B cell (primary cell): ENCODE measurements at regions not wholly inside any gene's neighbourhood (a gene's known extent, or its start where the extent isn't known, plus 50 kb on each side); places are given as distances from the start of the nearest gene placed in this dataset.
A peak's percentile ranks its signal among the peaks of the same experiment; 100 is the strongest.

Experiments used
- ATAC-seq: fragments of 200-7000 bp; cut with Tn5 transposase; one replicate; pipeline ENCODE4 v1.10.0; 2021; ENCODE audit warnings: low read depth, mild to moderate bottlenecking, moderate number of reproducible peaks, moderate library complexity
- CTCF ChIA-PET: fragments of 350-600 bp; sonication (Branson Sonifier 250); formaldehyde crosslinking; loops from one replicate; lab custom pipeline; 2021; ENCODE audit warnings: antibody characterized with exemption, inconsistent platforms; lab: Charles Lee
- POLR2A ChIA-PET: fragments of 350-600 bp; sonication (Branson Sonifier 250); formaldehyde crosslinking; loops from one replicate; lab custom pipeline; 2021; ENCODE audit warnings: antibody characterized with exemption; lab: Charles Lee
- DNase-seq: peaks from one replicate; pipeline ENCODE4 v3.0.0; 2013
- H2AFZ ChIP-seq: 2 replicates; pipeline ENCODE4 v1.6.1; 2012; ENCODE audit warnings: mild to moderate bottlenecking, low read depth, low read length; ENCODE audit not compliant: insufficient read depth, poor library complexity, severe bottlenecking
- H3K27ac ChIP-seq, 2 donors: 1 replicate in 1 of 2; 2 replicates in 1 of 2; pipeline ENCODE4 v1.5.1; 2012 to 2013; ENCODE audit warnings: low read length in 2 of 2, mild to moderate bottlenecking in 2 of 2, moderate library complexity in 1 of 2
- H3K27me3 ChIP-seq, 4 experiments: fragments of 200-600 bp in 1 of 4; sonication (generic) in 1 of 4; replicated peaks in 1 of 4; 1 replicate in 2 of 4; 2 replicates in 2 of 4; pipeline versions ENCODE4 v1.6.1 to v1.7.0; 2013 to 2016; ENCODE audit warnings: low read length in 3 of 4, mild to moderate bottlenecking in 2 of 4, mixed read lengths in 1 of 4, moderate library complexity in 1 of 4; ENCODE audit not compliant: insufficient read depth in 4 of 4, control insufficient read depth in 3 of 4; ENCODE audit errors: control extremely low read depth in 1 of 4
- H3K36me3 ChIP-seq, 2 experiments: replicated peaks in 1 of 2; 1 replicate in 1 of 2; 2 replicates in 1 of 2; pipeline versions ENCODE4 v1.6.1 to v1.7.1; 2013; ENCODE audit warnings: low read length in 1 of 2; ENCODE audit not compliant: insufficient read depth in 2 of 2, control insufficient read depth in 1 of 2; ENCODE audit errors: control extremely low read depth in 1 of 2, extremely low read depth in 1 of 2
- H3K4me1 ChIP-seq, 2 donors: fragments of 200-600 bp in 1 of 2; sonication (generic) in 1 of 2; 1 replicate in 1 of 2; 2 replicates in 1 of 2; pipeline versions ENCODE4 v1.5.1 to v1.6.1; 2013 to 2017; ENCODE audit warnings: low read length in 2 of 2; ENCODE audit not compliant: control insufficient read depth in 2 of 2, insufficient read depth in 2 of 2
- H3K4me2 ChIP-seq: replicated peaks from 2 replicates; pipeline ENCODE3; 2012; ENCODE audit warnings: mild to moderate bottlenecking, low read depth, low read length; ENCODE audit not compliant: poor library complexity, severe bottlenecking
- H3K4me3 ChIP-seq, 5 experiments: fragments of 200-600 bp in 1 of 5; sonication (generic) in 1 of 5; 1 replicate in 3 of 5; 2 replicates in 2 of 5; pipeline versions ENCODE4 v1.5.1 to v1.7.0; 2011 to 2016; ENCODE audit warnings: low read length in 4 of 5, mild to moderate bottlenecking in 4 of 5, low read depth in 2 of 5, control low read depth in 1 of 5, moderate library complexity in 1 of 5; ENCODE audit not compliant: insufficient read depth in 1 of 5; ENCODE audit errors: control extremely low read depth in 1 of 5, extremely low read depth in 1 of 5
- H3K79me2 ChIP-seq: fragments of 200-600 bp; sonication (generic); one replicate; pipeline ENCODE4 v1.6.0; 2016; ENCODE audit warnings: low read length; ENCODE audit not compliant: control insufficient read depth, insufficient read depth
- H3K9ac ChIP-seq: fragments of 200-600 bp; sonication (generic); 2 replicates; pipeline ENCODE4 v1.6.1; 2017; ENCODE audit warnings: mild to moderate bottlenecking, low read length, moderate library complexity
- H3K9me3 ChIP-seq, 3 donors: one replicate each; pipeline versions ENCODE4 v1.6.1 to v1.7.1; 2013; ENCODE audit warnings: low read length in 2 of 3; ENCODE audit not compliant: control insufficient read depth in 2 of 3, insufficient read depth in 1 of 3; ENCODE audit errors: control extremely low read depth in 1 of 3
- H4K20me1 ChIP-seq: 2 replicates; pipeline ENCODE4 v1.6.0; 2012; ENCODE audit warnings: mild to moderate bottlenecking, low read length; ENCODE audit not compliant: insufficient read depth, control insufficient read depth, poor library complexity, severe bottlenecking
- H3K27ac Mint-ChIP-seq: one replicate; pipeline ENCODE4 v1.8.0; 2021; ENCODE audit warnings: mixed read lengths
- H3K27me3 Mint-ChIP-seq: one replicate; pipeline ENCODE4 v1.8.0; 2021; ENCODE audit warnings: mixed read lengths
- H3K4me1 Mint-ChIP-seq: one replicate; pipeline ENCODE4 v1.8.0; 2021; ENCODE audit warnings: mixed read lengths
- H3K4me3 Mint-ChIP-seq: one replicate; pipeline ENCODE4 v1.8.0; 2021; ENCODE audit warnings: mixed read lengths
- H3K9me3 Mint-ChIP-seq: one replicate; pipeline ENCODE4 v1.8.0; 2022; ENCODE audit warnings: mixed read lengths; ENCODE audit not compliant: insufficient read depth
- CTCF ChIP-seq: fragments of 200-600 bp; IDR thresholded peaks from one replicate; pipeline ENCODE4 v1.8.0; 2022; ENCODE audit warnings: antibody characterized with exemption, mild to moderate bottlenecking
- EZH2 ChIP-seq: IDR thresholded peaks from 2 replicates; pipeline ENCODE4 v1.6.1; 2012; ENCODE audit warnings: borderline replicate concordance, low read depth, mild to moderate bottlenecking, moderate library complexity, low read length; ENCODE audit not compliant: insufficient read depth, poor library complexity, severe bottlenecking
- WGBS: methylation state at CpG from one replicate; pipeline ENCODE4 v1.1.5; 2013; ENCODE audit warnings: missing lambda C conversion rate; ENCODE audit not compliant: insufficient coverage; 5-methylcytosine and 5-hydroxymethylcytosine counted together
- intact Hi-C: fragments of 100-400 bp; cut with micrococcal nuclease; formaldehyde crosslinking; loops from one replicate; pipeline ENCODE4 v1.10.0; 2022

GRCh38 chr14:95440951-95441350 lies 75.5 kb downstream of the SYNE3 start:
- peaks cover 36% of the 10 kb centered on the region for H3K4me1 Mint-ChIP-seq
- no peaks in the 10 kb centered on the region for H3K27me3 Mint-ChIP-seq
- no peak overlapping the region for H3K4me3 ChIP-seq
- no peak overlapping the region for H3K4me2 ChIP-seq
- H3K4me1 ChIP-seq, result peaks cover 36 to 51% of the 10 kb centered on the region in 2 donors
- H3K27me3 ChIP-seq, result no peaks in the 10 kb centered on the region
- no peak for ATAC-seq
- H3K79me2 ChIP-seq, result peaks cover 8% of the 10 kb centered on the region
- no peak overlapping the region for H3K27ac ChIP-seq
- peaks cover 6 to 58% of the 10 kb centered on the region in 2 experiments for H3K36me3 ChIP-seq
- H3K4me3 Mint-ChIP-seq, result no peak overlapping the region
- 100% methylated on average over 2 of the region's 2 CpGs for WGBS
- H4K20me1 ChIP-seq, result no peaks in the 10 kb centered on the region
- no peak overlapping the region for H3K27ac Mint-ChIP-seq
- POLR2A ChIA-PET, result no interaction called here
- no peak for TF ChIP-seq EZH2
- TF ChIP-seq CTCF, result no peak
- H2AFZ ChIP-seq, result no peak overlapping the region
- DNase-seq, result no peak
- intact Hi-C loops, result loop anchor here (5.0 kb wide), 1 partner anchor 241 kb away; no protein-coding TSS in a partner anchor
- no peaks in the 10 kb centered on the region for H3K9me3 ChIP-seq
- no peak overlapping the region for H3K9ac ChIP-seq
- H3K9me3 Mint-ChIP-seq, result no peaks in the 10 kb centered on the region
- CTCF ChIA-PET, result interaction anchor here (0.8 to 7.5 kb wide), 8 partner anchors 13 to 93 kb away, joined by 3 to 204 read pairs (median 14); partner anchors contain the start of gene GLRX5

- CTCF ChIA-PET, result interaction anchor here (0.8 to 7.5 kb wide), 8 partner anchors 13 to 93 kb away, joined by 3 to 204 read pairs (median 14); partner anchors contain the start of gene GLRX5
- Histone ChIP-seq H3K27me3 (no peaks in the 10 kb centered on the region), H3K9me3 (no peaks in the 10 kb centered on the region), H3K36me3 (peaks cover 8 to 58% of the 10 kb centered on the region in 2 experiments), H3K4me1 (peaks cover 36 to 51% of the 10 kb centered on the region in 2 donors), H3K4me3 (no peak overlapping the region), H2AFZ (no peak overlapping the region), H4K20me1 (no peaks in the 10 kb centered on the region), H3K9ac (no peak overlapping the region), H3K4me2 (no peak overlapping the region), H3K27ac (no peak overlapping the region), H3K79me2 (peaks cover 11% of the 10 kb centered on the region)
- no peak for DNase-seq
- TF ChIP-seq CTCF (no peak), EZH2 (no peak)
- no peaks in the 10 kb centered on the region for H3K27me3 Mint-ChIP-seq
- peak overlapping the region; percentile 32 for H3K27ac Mint-ChIP-seq
- H3K9me3 Mint-ChIP-seq, result no peaks in the 10 kb centered on the region
- no peak for ATAC-seq
- 100% methylated on average over 4 of the region's 5 CpGs for WGBS
- no peak overlapping the region for H3K4me3 Mint-ChIP-seq
- POLR2A ChIA-PET, result no interaction called here
- peaks cover 36% of the 10 kb centered on the region for H3K4me1 Mint-ChIP-seq
- intact Hi-C loops, result loop anchor here (5.0 kb wide), 1 partner anchor 242 kb away; no protein-coding TSS in a partner anchor
These were observed 76.0 kb downstream of the SYNE3 start for GRCh38 chr14:95440496-95440895.
